ENCODE measurements at regions not wholly inside any gene's neighbourhood (a gene's known extent, or its start where the extent isn't known, plus 50 kb on each side); places are given as distances from the start of the nearest gene placed in this dataset.

DNA sequence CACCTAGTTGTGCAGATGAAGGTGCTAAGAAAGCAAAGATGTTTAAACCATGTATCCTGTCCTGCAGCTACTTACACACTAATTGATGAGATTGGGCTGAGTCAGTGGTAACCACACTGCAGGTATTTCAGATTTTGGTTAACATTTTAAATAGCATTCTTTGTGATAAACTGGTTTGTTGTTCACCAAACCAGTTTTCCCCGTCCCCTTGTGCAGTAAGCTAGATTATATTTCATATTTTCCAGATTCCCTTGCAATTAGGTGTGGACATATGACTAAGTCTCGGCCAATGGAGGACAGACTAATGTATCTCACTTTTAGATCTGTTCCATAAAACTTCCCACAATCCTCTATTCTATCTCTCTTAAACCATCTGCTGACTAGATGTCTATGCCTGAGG, 320.4 kb downstream of the RWDD3 start:
- TF ChIP-seq, protein P1, sequence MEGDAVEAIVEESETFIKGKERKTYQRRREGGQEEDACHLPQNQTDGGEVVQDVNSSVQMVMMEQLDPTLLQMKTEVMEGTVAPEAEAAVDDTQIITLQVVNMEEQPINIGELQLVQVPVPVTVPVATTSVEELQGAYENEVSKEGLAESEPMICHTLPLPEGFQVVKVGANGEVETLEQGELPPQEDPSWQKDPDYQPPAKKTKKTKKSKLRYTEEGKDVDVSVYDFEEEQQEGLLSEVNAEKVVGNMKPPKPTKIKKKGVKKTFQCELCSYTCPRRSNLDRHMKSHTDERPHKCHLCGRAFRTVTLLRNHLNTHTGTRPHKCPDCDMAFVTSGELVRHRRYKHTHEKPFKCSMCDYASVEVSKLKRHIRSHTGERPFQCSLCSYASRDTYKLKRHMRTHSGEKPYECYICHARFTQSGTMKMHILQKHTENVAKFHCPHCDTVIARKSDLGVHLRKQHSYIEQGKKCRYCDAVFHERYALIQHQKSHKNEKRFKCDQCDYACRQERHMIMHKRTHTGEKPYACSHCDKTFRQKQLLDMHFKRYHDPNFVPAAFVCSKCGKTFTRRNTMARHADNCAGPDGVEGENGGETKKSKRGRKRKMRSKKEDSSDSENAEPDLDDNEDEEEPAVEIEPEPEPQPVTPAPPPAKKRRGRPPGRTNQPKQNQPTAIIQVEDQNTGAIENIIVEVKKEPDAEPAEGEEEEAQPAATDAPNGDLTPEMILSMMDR (IDR thresholded peaks at IDR 0.05) = no peak
- TF ChIP-seq POLR2AphosphoS5 (IDR thresholded peaks at IDR 0.05) (no peak), POLR2A (IDR thresholded peaks at IDR 0.05) (no peak)

Measured in upper lobe of left lung (tissue), 4 donors.